HCT116 (cell line): ENCODE measurements at regions not wholly inside any gene's neighbourhood (a gene's known extent, or its start where the extent isn't known, plus 50 kb on each side); places are given as distances from the start of the nearest gene placed in this dataset.

Experiments used
- ATAC-seq: fragments of 200-7000 bp; cut with Tn5 transposase; 2 replicates; pipeline ENCODE4 v1.9.1; 2020; ENCODE audit warnings: mild to moderate bottlenecking, moderate library complexity
- BruUV-seq: library from RNA; stranded (reverse); fragments of 400-500 nt; replicated peaks from 2 replicates; lab custom pipeline; 2021; lab: Mats Ljungman, UMichigan
- CTCF ChIA-PET: fragments of 300-600 bp; sonication (Branson Sonifier 250); formaldehyde crosslinking; loops from one replicate; lab custom pipeline; 2021; ENCODE audit warnings: antibody characterized with exemption; lab: Charles Lee
- POLR2A ChIA-PET: fragments of 300-600, 350-600 bp; sonication (Branson Sonifier 250); formaldehyde crosslinking; loops from one replicate; lab custom pipeline; 2021; ENCODE audit warnings: antibody characterized with exemption; lab: Charles Lee
- RAD21 ChIA-PET, 2 experiments: fragments of 300-600 bp; sonication (Branson Sonifier 250); formaldehyde crosslinking; loops; one replicate each; lab custom pipeline; 2023; ENCODE audit warnings: low total read pairs in 2 of 2; ENCODE audit not compliant: uncharacterized antibody in 2 of 2, unreplicated experiment in 2 of 2, low non-redundant PET in 1 of 2; lab: Charles Lee
- DNase-seq: peaks from one replicate; pipeline ENCODE4 v3.0.0-alpha.2; 2010; ENCODE audit warnings: low read depth, low spot score
- H2AFZ ChIP-seq: fragments of 200-600 bp; shearing (Covaris generic), sonication (generic); 2 replicates; pipeline ENCODE4 v1.6.1; 2017; ENCODE audit warnings: low read depth, mixed run types, mixed read lengths, antibody characterized with exemption, low read length; ENCODE audit not compliant: poor library complexity, severe bottlenecking
- H3K27ac ChIP-seq: 2 replicates; pipeline ENCODE4 v1.5.1; 2012; ENCODE audit warnings: low read depth, low read length
- H3K27me3 ChIP-seq: fragments of 200-600 bp; sonication (generic); 2 replicates; pipeline ENCODE4 v1.6.1; 2016; ENCODE audit warnings: mixed run types, low read length, mixed read lengths; ENCODE audit not compliant: insufficient read depth
- H3K36me3 ChIP-seq, 2 experiments: fragments of 200-500 bp in 1 of 2; fragments of 200-600 bp in 1 of 2; sonication (Bioruptor generic) in 1 of 2; sonication (generic) in 1 of 2; 2 replicates each; pipeline versions ENCODE4 v1.5.1 to v1.6.1; 2014 to 2016; ENCODE audit warnings: low read length in 2 of 2, inconsistent platforms in 1 of 2, mixed read lengths in 1 of 2, mixed run types in 1 of 2; ENCODE audit not compliant: insufficient read depth in 2 of 2, control insufficient read depth in 1 of 2
- H3K4me1 ChIP-seq, 2 experiments: fragments of 200-600 bp in 1 of 2; sonication (generic) in 1 of 2; 2 replicates each; pipeline versions ENCODE4 v1.5.1 to v1.6.1; 2012 to 2017; ENCODE audit warnings: low read length in 2 of 2, inconsistent platforms in 1 of 2, mild to moderate bottlenecking in 1 of 2, mixed read lengths in 1 of 2, mixed run types in 1 of 2, moderate library complexity in 1 of 2; ENCODE audit not compliant: insufficient read depth in 2 of 2, control insufficient read depth in 1 of 2
- H3K4me2 ChIP-seq: fragments of 200-600 bp; sonication (generic); 2 replicates; pipeline ENCODE4 v1.6.1; 2017; ENCODE audit warnings: mixed run types, low read length, mixed read lengths
- H3K4me3 ChIP-seq, 2 experiments: fragments of 200-600 bp in 1 of 2; sonication (generic) in 1 of 2; replicated peaks in 1 of 2; 2 replicates each; pipeline ENCODE4 v1.5.1; 2011 to 2016; ENCODE audit warnings: low read length in 2 of 2, control low read depth in 1 of 2, low read depth in 1 of 2, mild to moderate bottlenecking in 1 of 2, mixed read lengths in 1 of 2, mixed run types in 1 of 2
- H3K79me2 ChIP-seq: fragments of 200-600 bp; sonication (generic); 2 replicates; pipeline ENCODE4 v1.6.1; 2017; ENCODE audit warnings: mild to moderate bottlenecking, mixed run types, low read length, moderate library complexity, mixed read lengths; ENCODE audit not compliant: insufficient read depth
- H3K9ac ChIP-seq: fragments of 200-600 bp; sonication (generic); 2 replicates; pipeline ENCODE4 v1.6.1; 2016; ENCODE audit warnings: low read length, mixed read lengths
- H3K9me2 ChIP-seq: fragments of 200-600 bp; sonication (generic), shearing (Covaris generic); 2 replicates; pipeline ENCODE4 v1.6.1; 2017; ENCODE audit warnings: mixed run types, mild to moderate bottlenecking, moderate library complexity; ENCODE audit not compliant: insufficient read depth
- H3K9me3 ChIP-seq, 2 experiments: fragments of 200-500 bp in 1 of 2; fragments of 200-600 bp in 1 of 2; sonication (Bioruptor generic) in 1 of 2; sonication (generic) in 1 of 2; 2 replicates each; pipeline ENCODE4 v1.6.1; 2014 to 2017; ENCODE audit warnings: low read length in 2 of 2, mixed read lengths in 2 of 2, inconsistent platforms in 1 of 2, low read depth in 1 of 2, mild to moderate bottlenecking in 1 of 2, mixed run types in 1 of 2, moderate library complexity in 1 of 2; ENCODE audit not compliant: control insufficient read depth in 1 of 2, insufficient read depth in 1 of 2
- H4K20me1 ChIP-seq: fragments of 200-600 bp; sonication (generic), shearing (Covaris generic); 2 replicates; pipeline ENCODE4 v1.6.1; 2017; ENCODE audit warnings: mixed run types, mild to moderate bottlenecking, moderate library complexity; ENCODE audit not compliant: insufficient read depth
- CBX3 ChIP-seq: IDR thresholded peaks from 2 replicates; pipeline ENCODE4 v1.6.1; 2012; ENCODE audit warnings: low read depth
- CEBPB ChIP-seq: IDR thresholded peaks from 2 replicates; pipeline ENCODE4 v1.6.1; 2012; ENCODE audit warnings: low read depth
- EZH2 ChIP-seq: fragments of 200-600 bp; sonication (generic); IDR thresholded peaks from 2 replicates; pipeline ENCODE4 v1.6.1; 2017; ENCODE audit warnings: antibody characterized with exemption, mixed run types
- EZH2phosphoT487 ChIP-seq: fragments of 200-600 bp; IDR thresholded peaks from 2 replicates; pipeline ENCODE4 v1.6.1; 2018; ENCODE audit warnings: antibody characterized with exemption, borderline replicate concordance
- FOSL1 ChIP-seq: IDR thresholded peaks from 2 replicates; pipeline ENCODE4 v1.6.1; 2012; ENCODE audit warnings: low read depth
- JUND ChIP-seq: IDR thresholded peaks from 2 replicates; pipeline ENCODE4 v1.6.1; 2012
- POLR2A ChIP-seq: IDR thresholded peaks from 2 replicates; pipeline ENCODE4 v1.7.0; 2011; ENCODE audit warnings: borderline replicate concordance; ENCODE audit not compliant: insufficient read depth, insufficient read length; ENCODE audit errors: extremely low read depth
- POLR2AphosphoS5 ChIP-seq: IDR thresholded peaks from 2 replicates; pipeline ENCODE4 v1.6.1; 2011; ENCODE audit warnings: mild to moderate bottlenecking, low read depth, low read length, moderate library complexity
- RAD21 ChIP-seq: IDR thresholded peaks from 2 replicates; pipeline ENCODE4 v1.6.1; 2012; ENCODE audit warnings: low read depth, mild to moderate bottlenecking
- SIN3A ChIP-seq: IDR thresholded peaks from 2 replicates; pipeline ENCODE4 v1.6.1; 2012; ENCODE audit warnings: low read depth
- SP1 ChIP-seq: IDR thresholded peaks from 2 replicates; pipeline ENCODE4 v1.6.1; 2012; ENCODE audit warnings: low read depth
- SRF ChIP-seq: IDR thresholded peaks from 2 replicates; pipeline ENCODE4 v1.6.1; 2012; ENCODE audit warnings: low read depth
- TCF7L2 ChIP-seq: IDR thresholded peaks from 2 replicates; pipeline ENCODE4 v1.7.0; 2011; ENCODE audit warnings: borderline replicate concordance, inconsistent platforms; ENCODE audit not compliant: insufficient read depth, insufficient read length; ENCODE audit errors: extremely low read depth
- YY1 ChIP-seq: IDR thresholded peaks from 2 replicates; pipeline ENCODE4 v1.6.1; 2011; ENCODE audit warnings: low read length, low read depth, moderate library complexity, mild to moderate bottlenecking; ENCODE audit not compliant: insufficient replicate concordance; ENCODE audit errors: extremely low read depth
- ZFX ChIP-seq: fragments of 450-650 bp; IDR thresholded peaks from 2 replicates; pipeline ENCODE4 v1.6.1; 2017
- intact Hi-C: fragments of 100-400 bp; cut with micrococcal nuclease; formaldehyde crosslinking; loops from 2 replicates; pipeline ENCODE4 v1.10.0; 2022
- TF ChIP-seq, protein P1 (sequence below): IDR thresholded peaks from 2 replicates; pipeline ENCODE4 v1.6.1; 2012
- TF ChIP-seq, protein P2 (sequence below): IDR thresholded peaks from 2 replicates; pipeline ENCODE4 v1.6.1; 2012; ENCODE audit warnings: low read depth
- TF ChIP-seq, protein P3 (sequence below): IDR thresholded peaks from 2 replicates; pipeline ENCODE4 v1.6.1; 2012
- TF ChIP-seq, protein P4 (sequence below): IDR thresholded peaks from 2 replicates; pipeline ENCODE4 v1.6.1; 2011; ENCODE audit warnings: mild to moderate bottlenecking, low read length, moderate library complexity; ENCODE audit not compliant: insufficient replicate concordance; ENCODE audit errors: extremely low read depth

DNA sequence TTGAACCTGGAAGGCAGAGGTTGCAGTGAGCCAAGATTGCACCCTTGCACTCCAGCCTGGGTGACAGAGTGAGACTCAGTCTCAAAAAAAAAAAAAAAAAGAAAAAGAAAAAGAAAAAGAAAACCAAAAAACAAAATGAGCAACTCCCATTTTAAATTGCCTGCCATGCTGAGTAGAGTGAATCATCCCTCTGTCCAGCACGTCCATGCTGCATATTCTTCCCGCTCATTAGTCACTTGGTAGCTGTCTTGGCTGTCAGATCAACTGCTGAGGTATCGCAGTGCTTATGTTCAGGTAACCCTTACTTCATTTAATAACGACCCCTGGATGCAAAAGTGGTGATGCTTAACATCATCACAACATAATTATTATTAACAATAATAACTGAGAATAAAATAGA is 60.7 kb upstream of the SMOX start:
- Histone ChIP-seq H3K27me3 (no peaks in the 10 kb centered on the region), H3K4me3 (no peak overlapping the region), H3K27ac (no peak overlapping the region), H3K9me3 (no peaks in the 10 kb centered on the region), H3K9ac (no peak overlapping the region), H3K36me3 (no peaks in the 10 kb centered on the region), H3K9me2 (no peaks in the 10 kb centered on the region), H3K4me1 (peaks cover 5 to 21% of the 10 kb centered on the region in 2 experiments; a peak in 3 of 4 replicates), H3K79me2 (no peaks in the 10 kb centered on the region), H4K20me1 (no peaks in the 10 kb centered on the region), H3K4me2 (no peak overlapping the region), H2AFZ (no peak overlapping the region)
- TF ChIP-seq, protein P1, sequence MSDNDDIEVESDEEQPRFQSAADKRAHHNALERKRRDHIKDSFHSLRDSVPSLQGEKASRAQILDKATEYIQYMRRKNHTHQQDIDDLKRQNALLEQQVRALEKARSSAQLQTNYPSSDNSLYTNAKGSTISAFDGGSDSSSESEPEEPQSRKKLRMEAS: no peak
- TF ChIP-seq POLR2AphosphoS5 (no peak), TCF7L2 (no peak), SRF (no peak), YY1 (no peak), EZH2phosphoT487 (no peak), RAD21 (no peak), JUND (no peak), EZH2 (no peak), FOSL1 (no peak), POLR2A (no peak), ZFX (no peak), SIN3A (no peak), CBX3 (no peak), CEBPB (no peak), SP1 (no peak)
- TF ChIP-seq, protein P2, sequence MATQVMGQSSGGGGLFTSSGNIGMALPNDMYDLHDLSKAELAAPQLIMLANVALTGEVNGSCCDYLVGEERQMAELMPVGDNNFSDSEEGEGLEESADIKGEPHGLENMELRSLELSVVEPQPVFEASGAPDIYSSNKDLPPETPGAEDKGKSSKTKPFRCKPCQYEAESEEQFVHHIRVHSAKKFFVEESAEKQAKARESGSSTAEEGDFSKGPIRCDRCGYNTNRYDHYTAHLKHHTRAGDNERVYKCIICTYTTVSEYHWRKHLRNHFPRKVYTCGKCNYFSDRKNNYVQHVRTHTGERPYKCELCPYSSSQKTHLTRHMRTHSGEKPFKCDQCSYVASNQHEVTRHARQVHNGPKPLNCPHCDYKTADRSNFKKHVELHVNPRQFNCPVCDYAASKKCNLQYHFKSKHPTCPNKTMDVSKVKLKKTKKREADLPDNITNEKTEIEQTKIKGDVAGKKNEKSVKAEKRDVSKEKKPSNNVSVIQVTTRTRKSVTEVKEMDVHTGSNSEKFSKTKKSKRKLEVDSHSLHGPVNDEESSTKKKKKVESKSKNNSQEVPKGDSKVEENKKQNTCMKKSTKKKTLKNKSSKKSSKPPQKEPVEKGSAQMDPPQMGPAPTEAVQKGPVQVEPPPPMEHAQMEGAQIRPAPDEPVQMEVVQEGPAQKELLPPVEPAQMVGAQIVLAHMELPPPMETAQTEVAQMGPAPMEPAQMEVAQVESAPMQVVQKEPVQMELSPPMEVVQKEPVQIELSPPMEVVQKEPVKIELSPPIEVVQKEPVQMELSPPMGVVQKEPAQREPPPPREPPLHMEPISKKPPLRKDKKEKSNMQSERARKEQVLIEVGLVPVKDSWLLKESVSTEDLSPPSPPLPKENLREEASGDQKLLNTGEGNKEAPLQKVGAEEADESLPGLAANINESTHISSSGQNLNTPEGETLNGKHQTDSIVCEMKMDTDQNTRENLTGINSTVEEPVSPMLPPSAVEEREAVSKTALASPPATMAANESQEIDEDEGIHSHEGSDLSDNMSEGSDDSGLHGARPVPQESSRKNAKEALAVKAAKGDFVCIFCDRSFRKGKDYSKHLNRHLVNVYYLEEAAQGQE: no peak
- TF ChIP-seq, protein P3, sequence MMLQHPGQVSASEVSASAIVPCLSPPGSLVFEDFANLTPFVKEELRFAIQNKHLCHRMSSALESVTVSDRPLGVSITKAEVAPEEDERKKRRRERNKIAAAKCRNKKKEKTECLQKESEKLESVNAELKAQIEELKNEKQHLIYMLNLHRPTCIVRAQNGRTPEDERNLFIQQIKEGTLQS: no peak
- TF ChIP-seq, protein P4, sequence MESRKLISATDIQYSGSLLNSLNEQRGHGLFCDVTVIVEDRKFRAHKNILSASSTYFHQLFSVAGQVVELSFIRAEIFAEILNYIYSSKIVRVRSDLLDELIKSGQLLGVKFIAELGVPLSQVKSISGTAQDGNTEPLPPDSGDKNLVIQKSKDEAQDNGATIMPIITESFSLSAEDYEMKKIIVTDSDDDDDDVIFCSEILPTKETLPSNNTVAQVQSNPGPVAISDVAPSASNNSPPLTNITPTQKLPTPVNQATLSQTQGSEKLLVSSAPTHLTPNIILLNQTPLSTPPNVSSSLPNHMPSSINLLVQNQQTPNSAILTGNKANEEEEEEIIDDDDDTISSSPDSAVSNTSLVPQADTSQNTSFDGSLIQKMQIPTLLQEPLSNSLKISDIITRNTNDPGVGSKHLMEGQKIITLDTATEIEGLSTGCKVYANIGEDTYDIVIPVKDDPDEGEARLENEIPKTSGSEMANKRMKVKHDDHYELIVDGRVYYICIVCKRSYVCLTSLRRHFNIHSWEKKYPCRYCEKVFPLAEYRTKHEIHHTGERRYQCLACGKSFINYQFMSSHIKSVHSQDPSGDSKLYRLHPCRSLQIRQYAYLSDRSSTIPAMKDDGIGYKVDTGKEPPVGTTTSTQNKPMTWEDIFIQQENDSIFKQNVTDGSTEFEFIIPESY: no peak
- ATAC-seq: no peak
- POLR2A ChIA-PET: no interaction called here
- intact Hi-C loops: loop anchor here (5.0 kb wide), 2 partner anchors 201 to 301 kb away; partner anchors contain the start of genes CENPB and PANK2
- no TSS peak for BruUV-seq
- CTCF ChIA-PET: no interaction called here
- no peak for DNase-seq
- RAD21 ChIA-PET: no interaction called here
